GM10248 (cell line): ENCODE measurements at regions not wholly inside any gene's neighbourhood (a gene's known extent, or its start where the extent isn't known, plus 50 kb on each side); places are given as distances from the start of the nearest gene placed in this dataset.

Experiments used
- CTCF ChIA-PET: fragments of 300-600 bp; sonication (Branson Sonifier 250); formaldehyde crosslinking; extraction: SDS; loops from one replicate; lab custom pipeline; 2021; ENCODE audit warnings: antibody characterized with exemption; lab: Yijun Ruan, JAX
- POLR2A ChIA-PET: fragments of 350-650 bp; sonication (Branson Sonifier 250); formaldehyde crosslinking; extraction: SDS; loops from one replicate; lab custom pipeline; 2020; ENCODE audit warnings: antibody characterized with exemption; lab: Yijun Ruan, JAX
- DNase-seq: peaks from one replicate; pipeline ENCODE4 v3.0.0; 2012; ENCODE audit errors: extremely low spot score
- TF ChIP-seq, protein P1 (sequence below): IDR thresholded peaks from 2 replicates; pipeline ENCODE4 v1.5.1; 2012; ENCODE audit warnings: mild to moderate bottlenecking, low read depth; ENCODE audit errors: extremely low read depth, missing control alignments, control extremely low read depth

DNA sequence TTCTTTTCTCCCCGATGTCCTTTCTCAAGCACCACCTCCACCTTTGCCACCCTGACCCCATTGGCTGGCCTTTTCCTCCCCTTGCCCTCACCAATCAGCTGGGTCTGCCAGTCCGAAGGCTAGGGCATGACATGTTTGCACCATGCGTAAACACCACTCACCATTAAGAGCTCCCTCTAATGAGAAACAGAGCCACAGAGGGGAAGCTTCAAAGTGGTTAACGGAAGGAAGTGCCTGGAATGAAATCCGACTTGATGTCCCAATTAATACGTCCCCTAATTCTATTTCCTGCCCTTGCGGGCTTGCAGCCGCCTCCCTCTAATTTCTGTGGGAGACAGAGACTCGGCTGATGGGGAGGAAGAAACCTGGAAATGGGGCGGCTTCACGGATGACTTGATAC is 318.5 kb upstream of the TBX3 start:
- ChIA-PET CTCF (no interaction called here), POLR2A (no interaction called here)
- DNase-seq, result no peak
- TF ChIP-seq, protein P1, sequence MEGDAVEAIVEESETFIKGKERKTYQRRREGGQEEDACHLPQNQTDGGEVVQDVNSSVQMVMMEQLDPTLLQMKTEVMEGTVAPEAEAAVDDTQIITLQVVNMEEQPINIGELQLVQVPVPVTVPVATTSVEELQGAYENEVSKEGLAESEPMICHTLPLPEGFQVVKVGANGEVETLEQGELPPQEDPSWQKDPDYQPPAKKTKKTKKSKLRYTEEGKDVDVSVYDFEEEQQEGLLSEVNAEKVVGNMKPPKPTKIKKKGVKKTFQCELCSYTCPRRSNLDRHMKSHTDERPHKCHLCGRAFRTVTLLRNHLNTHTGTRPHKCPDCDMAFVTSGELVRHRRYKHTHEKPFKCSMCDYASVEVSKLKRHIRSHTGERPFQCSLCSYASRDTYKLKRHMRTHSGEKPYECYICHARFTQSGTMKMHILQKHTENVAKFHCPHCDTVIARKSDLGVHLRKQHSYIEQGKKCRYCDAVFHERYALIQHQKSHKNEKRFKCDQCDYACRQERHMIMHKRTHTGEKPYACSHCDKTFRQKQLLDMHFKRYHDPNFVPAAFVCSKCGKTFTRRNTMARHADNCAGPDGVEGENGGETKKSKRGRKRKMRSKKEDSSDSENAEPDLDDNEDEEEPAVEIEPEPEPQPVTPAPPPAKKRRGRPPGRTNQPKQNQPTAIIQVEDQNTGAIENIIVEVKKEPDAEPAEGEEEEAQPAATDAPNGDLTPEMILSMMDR, result no peak

DNA sequence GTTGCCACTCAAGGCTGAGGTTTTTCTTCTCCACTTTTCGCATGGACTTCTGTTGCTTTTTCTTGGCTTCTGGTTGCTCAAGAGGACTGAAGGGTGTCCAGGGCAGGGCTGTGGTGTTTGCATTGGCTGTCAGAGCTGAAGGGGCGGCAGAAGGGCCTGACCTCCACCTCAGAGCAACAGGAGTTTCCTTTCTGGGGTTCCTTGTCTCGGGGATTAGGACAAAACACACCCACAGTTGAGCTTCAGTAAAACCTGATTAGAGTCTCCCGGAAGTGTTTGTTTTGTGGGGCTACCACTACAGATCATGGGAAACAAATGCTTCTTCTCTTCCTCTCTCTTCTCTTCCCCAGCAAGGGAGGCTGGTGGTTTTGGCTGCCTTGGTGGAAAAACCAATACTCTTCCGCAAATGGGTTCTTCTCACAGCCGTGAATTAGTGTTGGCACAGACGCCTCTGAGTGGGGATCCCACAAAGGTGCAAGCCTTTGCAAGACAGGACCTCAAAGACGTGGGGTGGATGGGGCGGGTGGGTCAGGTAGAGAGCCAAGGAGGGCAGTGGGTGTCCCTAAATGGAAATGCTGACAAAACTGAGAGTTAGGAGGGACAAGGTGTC is 317.7 kb upstream of the TBX3 start:
- POLR2A ChIA-PET, result no interaction called here
- TF ChIP-seq, protein P1, result no peak
- DNase-seq, result no peak
- CTCF ChIA-PET, result no interaction called here

DNA sequence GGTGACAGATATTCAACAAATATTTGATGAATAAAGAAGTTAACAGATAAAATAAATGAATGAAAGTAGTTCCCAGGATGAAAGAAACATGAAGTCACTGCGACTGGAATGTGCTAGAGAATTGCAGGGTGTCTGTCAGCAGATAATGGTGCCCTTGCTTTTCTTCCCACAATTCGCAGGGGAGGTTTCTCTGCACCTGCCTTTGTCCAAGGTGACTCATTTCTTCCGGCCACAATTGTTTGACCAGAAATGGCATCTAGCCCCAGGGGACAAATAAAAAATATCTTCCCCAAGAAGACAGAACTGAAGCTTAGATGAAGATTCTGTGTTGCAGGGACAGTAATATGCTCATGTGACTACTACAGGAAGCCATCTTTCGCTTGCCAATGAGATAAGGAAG is 316.1 kb upstream of the TBX3 start:
- CTCF ChIA-PET, result no interaction called here
- no peak for DNase-seq
- POLR2A ChIA-PET, result no interaction called here
- TF ChIP-seq, protein P1, result no peak

DNA sequence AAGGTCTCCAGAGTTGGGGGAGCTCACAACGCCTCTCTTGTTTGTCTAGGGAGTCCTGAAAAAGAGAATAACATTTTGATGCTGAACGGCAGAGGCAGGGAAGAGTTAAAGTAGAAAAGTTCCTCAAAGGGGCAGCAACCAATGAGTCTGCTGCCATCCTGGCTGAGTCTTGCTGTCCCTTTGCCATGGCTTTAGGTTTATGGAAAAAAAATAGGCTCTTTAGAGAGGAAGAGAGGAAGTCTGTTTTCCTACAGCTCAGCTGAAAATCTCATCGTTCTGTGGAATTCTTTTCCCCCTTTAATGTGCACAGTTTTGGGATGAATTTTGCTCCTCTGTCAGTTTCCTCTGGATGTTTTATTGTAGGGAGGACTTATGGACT is 314.8 kb upstream of the TBX3 start:
- no peak for DNase-seq
- ChIA-PET POLR2A (no interaction called here), CTCF (no interaction called here)
- TF ChIP-seq, protein P1, result no peak

DNA sequence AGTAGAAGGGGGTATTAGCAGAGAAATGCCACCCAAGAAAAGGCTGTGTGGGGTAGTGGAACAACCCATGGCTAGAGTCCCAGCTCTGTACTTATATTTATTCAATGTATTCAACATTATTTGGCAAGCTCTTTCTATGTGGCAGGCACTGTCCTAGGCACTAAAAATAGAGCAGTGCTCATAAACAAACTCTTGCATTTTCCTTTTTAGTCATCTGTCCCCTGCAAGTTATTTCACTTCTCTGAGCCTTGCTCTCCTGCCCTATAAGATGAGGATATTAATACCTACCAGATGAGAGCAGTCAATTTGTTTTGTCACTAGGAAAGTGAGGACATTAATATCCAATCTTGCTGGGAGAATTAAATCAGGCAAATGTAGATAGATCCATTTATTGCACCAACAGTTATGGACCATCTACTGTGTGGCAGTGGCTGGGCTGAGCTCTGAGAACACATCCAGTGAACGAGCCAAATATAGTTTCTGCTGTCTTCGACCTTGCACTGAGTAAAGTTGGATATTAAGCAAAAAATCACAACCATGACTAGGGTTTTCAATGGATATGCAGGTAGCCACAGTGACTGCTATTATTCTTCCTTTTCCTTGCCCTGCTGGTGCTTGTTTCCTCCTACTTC is 314.3 kb upstream of the TBX3 start:
- TF ChIP-seq, protein P1, result no peak
- no peak for DNase-seq
- ChIA-PET POLR2A (no interaction called here), CTCF (no interaction called here)

DNA sequence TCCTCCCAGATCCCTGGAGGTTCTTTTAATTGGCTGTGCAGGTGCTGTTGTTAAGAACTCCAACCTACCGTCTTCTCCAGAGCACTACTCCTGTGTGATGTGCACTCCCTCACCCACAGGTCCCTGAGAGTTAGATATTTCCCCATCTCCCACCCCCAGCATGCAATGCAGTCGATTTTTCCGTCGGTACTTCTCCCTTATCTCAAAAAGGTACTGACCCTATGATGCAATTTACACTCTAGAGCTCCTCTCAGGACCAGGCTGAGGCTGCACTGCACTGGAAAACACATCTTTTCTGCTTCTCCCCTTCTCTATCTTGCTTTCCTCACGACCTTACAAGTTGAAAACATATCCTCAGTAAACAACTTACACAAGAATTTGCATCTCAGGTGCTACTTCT is 312.4 kb upstream of the TBX3 start:
- DNase-seq, result no peak
- ChIA-PET POLR2A (no interaction called here), CTCF (interaction anchor here (1.1 kb wide), 1 partner anchor 15 kb away, joined by 4 read pairs; no protein-coding TSS in a partner anchor)
- TF ChIP-seq, protein P1, result no peak

DNA sequence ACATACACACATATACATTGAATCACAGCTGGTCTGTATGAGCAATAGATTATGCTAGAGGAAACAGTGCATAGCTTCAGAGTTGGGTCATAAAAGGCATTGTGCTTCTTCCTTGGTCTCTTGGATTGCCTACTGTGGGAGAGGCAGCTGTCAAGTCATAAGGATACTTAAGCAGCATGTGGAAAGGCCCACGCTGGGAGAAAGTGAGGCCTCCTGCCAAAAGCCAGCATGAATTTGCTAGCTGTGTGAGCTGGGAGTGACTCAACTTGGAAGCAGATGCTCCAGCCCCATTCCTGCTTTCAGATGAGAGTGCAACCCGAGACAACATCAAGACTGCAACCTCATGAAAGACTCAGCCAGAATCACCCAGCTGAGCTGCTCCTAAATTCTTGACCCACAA is 311.9 kb upstream of the TBX3 start:
- no peak for DNase-seq
- TF ChIP-seq, protein P1, result no peak
- ChIA-PET POLR2A (no interaction called here), CTCF (interaction anchor here (1.1 kb wide), 1 partner anchor 15 kb away, joined by 4 read pairs; no protein-coding TSS in a partner anchor)
